T-helper 1 cell treated with Interleukin-12 subunit alpha and Interleukin-12 subunit beta and Interleukin-4 antibody, amounts not matched to agents 30 ng/mL and 1 ng/mL, for 36 hours (primary cell): ENCODE measurements at regions not wholly inside any gene's neighbourhood (a gene's known extent, or its start where the extent isn't known, plus 50 kb on each side); places are given as distances from the start of the nearest gene placed in this dataset.
"Not testable (repeated sequence)": the region's sequence is repeated elsewhere in the genome, so short reads cannot be mapped to it uniquely, and the experiment has no call there.

Experiments used
- intact Hi-C: fragments of 100-400 bp; cut with micrococcal nuclease; formaldehyde crosslinking; loops from one replicate; pipeline ENCODE4 v1.15.1; 2024

GRCh38 chr7:69095649-69096048 lies 502.6 kb upstream of the AUTS2 start:
- intact Hi-C loops, result no loop called here

GRCh38 chr7:69104023-69104422 lies 494.3 kb upstream of the AUTS2 start:
- intact Hi-C loops, result no loop called here

- intact Hi-C loops, result no loop called here
Measured at GRCh38 chr7:69105092-69105491, 493.2 kb upstream of the AUTS2 start.

GRCh38 chr7:69105981-69106380 lies 492.3 kb upstream of the AUTS2 start:
- intact Hi-C loops, result no loop called here

GRCh38 chr7:69106449-69106848 lies 491.8 kb upstream of the AUTS2 start:
- intact Hi-C loops, result not testable (repeated sequence)

- intact Hi-C loops, result not testable (repeated sequence)
Measured at GRCh38 chr7:69106946-69107345, 491.3 kb upstream of the AUTS2 start.

- intact Hi-C loops, result no loop called here
Measured at GRCh38 chr7:69108097-69108496, 490.2 kb upstream of the AUTS2 start.

- intact Hi-C loops, result no loop called here
Measured at GRCh38 chr7:69109246-69109645, 489.0 kb upstream of the AUTS2 start.

GRCh38 chr7:69109879-69110278 lies 488.4 kb upstream of the AUTS2 start:
- intact Hi-C loops, result no loop called here

GRCh38 chr7:69110450-69111050 lies 487.7 kb upstream of the AUTS2 start:
- intact Hi-C loops, result no loop called here

- intact Hi-C loops, result no loop called here
Measured at GRCh38 chr7:69114374-69114773, 483.9 kb upstream of the AUTS2 start.

GRCh38 chr7:69115788-69116187 lies 482.5 kb upstream of the AUTS2 start:
- intact Hi-C loops, result no loop called here

GRCh38 chr7:69116196-69116595 lies 482.1 kb upstream of the AUTS2 start:
- intact Hi-C loops, result not testable (repeated sequence)

- intact Hi-C loops, result no loop called here
Measured at GRCh38 chr7:69122953-69123352, 475.3 kb upstream of the AUTS2 start.

GRCh38 chr7:69126896-69127479 lies 471.3 kb upstream of the AUTS2 start:
- intact Hi-C loops, result no loop called here

- intact Hi-C loops, result no loop called here
Measured at GRCh38 chr7:69129524-69129923, 468.8 kb upstream of the AUTS2 start.

- intact Hi-C loops, result no loop called here
Measured at GRCh38 chr7:69129951-69130350, 468.3 kb upstream of the AUTS2 start.

GRCh38 chr7:69130396-69130795 lies 467.9 kb upstream of the AUTS2 start:
- intact Hi-C loops, result no loop called here

- intact Hi-C loops, result no loop called here
Measured at GRCh38 chr7:69134316-69134715, 464.0 kb upstream of the AUTS2 start.

GRCh38 chr7:69147631-69148030 lies 450.6 kb upstream of the AUTS2 start:
- intact Hi-C loops, result no loop called here

GRCh38 chr7:69149804-69150782 lies 448.2 kb upstream of the AUTS2 start:
- intact Hi-C loops, result no loop called here

- intact Hi-C loops, result no loop called here
Measured at GRCh38 chr7:69162326-69162725, 435.9 kb upstream of the AUTS2 start.
